Thyroid gland (tissue), 4 donors: ENCODE measurements at regions not wholly inside any gene's neighbourhood (a gene's known extent, or its start where the extent isn't known, plus 50 kb on each side); places are given as distances from the start of the nearest gene placed in this dataset.

Experiments used
- POLR2A ChIP-seq, 2 donors: fragments of 450-650 bp; IDR thresholded peaks; one replicate each; pipeline ENCODE4 v1.6.1; 2017; ENCODE audit warnings: antibody characterized with exemption in 2 of 2, mild to moderate bottlenecking in 2 of 2, moderate library complexity in 1 of 2
- TF ChIP-seq, protein P1 (sequence below), 6 experiments: fragments of 200-600 bp in 3 of 6; fragments of 450-650 bp in 3 of 6; sonication (generic) in 3 of 6; IDR thresholded peaks; one replicate each; pipeline ENCODE4 v1.5.1; 2016 to 2019; ENCODE audit warnings: antibody characterized with exemption in 6 of 6, mild to moderate bottlenecking in 2 of 6, inconsistent platforms in 1 of 6, moderate library complexity in 1 of 6

DNA sequence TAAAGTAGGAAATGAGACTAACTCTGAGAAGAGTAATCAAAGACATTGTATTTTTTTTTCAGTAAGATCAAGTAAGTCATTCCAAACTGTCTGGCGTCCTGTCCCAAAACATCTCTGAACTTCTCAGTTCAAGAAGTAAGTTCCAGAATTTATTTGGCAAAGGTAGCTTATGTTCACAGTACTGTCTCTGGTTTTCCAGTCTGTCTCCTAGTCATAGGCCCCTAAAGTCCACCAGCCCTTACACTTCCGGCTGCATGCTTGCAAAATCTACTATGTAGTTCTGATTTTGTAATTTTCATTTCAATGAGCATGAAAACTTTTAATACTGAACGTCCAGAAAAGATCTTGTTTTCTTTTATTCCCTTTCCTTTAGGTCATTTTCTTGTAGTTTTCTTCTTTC is 61.4 kb upstream of the S1PR1 start:
- TF ChIP-seq, protein P1, sequence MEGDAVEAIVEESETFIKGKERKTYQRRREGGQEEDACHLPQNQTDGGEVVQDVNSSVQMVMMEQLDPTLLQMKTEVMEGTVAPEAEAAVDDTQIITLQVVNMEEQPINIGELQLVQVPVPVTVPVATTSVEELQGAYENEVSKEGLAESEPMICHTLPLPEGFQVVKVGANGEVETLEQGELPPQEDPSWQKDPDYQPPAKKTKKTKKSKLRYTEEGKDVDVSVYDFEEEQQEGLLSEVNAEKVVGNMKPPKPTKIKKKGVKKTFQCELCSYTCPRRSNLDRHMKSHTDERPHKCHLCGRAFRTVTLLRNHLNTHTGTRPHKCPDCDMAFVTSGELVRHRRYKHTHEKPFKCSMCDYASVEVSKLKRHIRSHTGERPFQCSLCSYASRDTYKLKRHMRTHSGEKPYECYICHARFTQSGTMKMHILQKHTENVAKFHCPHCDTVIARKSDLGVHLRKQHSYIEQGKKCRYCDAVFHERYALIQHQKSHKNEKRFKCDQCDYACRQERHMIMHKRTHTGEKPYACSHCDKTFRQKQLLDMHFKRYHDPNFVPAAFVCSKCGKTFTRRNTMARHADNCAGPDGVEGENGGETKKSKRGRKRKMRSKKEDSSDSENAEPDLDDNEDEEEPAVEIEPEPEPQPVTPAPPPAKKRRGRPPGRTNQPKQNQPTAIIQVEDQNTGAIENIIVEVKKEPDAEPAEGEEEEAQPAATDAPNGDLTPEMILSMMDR (IDR thresholded peaks at IDR 0.05), result no peak
- no peak for TF ChIP-seq POLR2A (IDR thresholded peaks at IDR 0.05)
